ENCODE measurements at regions not wholly inside any gene's neighbourhood (a gene's known extent, or its start where the extent isn't known, plus 50 kb on each side); places are given as distances from the start of the nearest gene placed in this dataset.

DNA sequence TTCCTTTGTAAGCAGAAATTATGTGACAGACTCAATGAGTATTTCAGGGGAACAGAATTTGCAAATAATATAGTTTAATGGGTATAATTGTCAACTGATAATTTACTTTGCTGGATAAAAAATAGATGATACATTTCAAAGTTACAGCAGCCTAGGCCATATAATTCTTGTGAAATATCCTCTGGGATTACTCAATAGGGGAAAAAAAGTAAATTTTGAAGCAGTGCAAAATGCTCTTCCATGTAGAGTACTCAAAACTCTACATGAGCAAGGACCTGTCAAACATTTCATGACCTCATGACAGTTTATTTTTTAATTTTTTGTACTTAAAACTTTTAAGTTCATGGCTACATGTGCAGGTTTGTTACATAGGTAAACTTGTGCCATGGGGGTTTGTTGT, 163.3 kb downstream of the DACT1 start:
- TF ChIP-seq, protein P1, sequence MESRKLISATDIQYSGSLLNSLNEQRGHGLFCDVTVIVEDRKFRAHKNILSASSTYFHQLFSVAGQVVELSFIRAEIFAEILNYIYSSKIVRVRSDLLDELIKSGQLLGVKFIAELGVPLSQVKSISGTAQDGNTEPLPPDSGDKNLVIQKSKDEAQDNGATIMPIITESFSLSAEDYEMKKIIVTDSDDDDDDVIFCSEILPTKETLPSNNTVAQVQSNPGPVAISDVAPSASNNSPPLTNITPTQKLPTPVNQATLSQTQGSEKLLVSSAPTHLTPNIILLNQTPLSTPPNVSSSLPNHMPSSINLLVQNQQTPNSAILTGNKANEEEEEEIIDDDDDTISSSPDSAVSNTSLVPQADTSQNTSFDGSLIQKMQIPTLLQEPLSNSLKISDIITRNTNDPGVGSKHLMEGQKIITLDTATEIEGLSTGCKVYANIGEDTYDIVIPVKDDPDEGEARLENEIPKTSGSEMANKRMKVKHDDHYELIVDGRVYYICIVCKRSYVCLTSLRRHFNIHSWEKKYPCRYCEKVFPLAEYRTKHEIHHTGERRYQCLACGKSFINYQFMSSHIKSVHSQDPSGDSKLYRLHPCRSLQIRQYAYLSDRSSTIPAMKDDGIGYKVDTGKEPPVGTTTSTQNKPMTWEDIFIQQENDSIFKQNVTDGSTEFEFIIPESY (IDR thresholded peaks at IDR 0.05; ENCODE audit: extremely low read depth, insufficient replicate concordance, low read length): no peak
- TF ChIP-seq SRF (IDR thresholded peaks at IDR 0.05; ENCODE audit: low read depth) (no peak), CEBPB (IDR thresholded peaks at IDR 0.05; ENCODE audit: low read depth) (no peak), ZNF274 (IDR thresholded peaks at IDR 0.05; ENCODE audit: low read depth, low read length) (no peak), ELF1 (IDR thresholded peaks at IDR 0.05; ENCODE audit: borderline replicate concordance, low read depth) (no peak), EGR1 (IDR thresholded peaks at IDR 0.05; ENCODE audit: low read depth) (no peak), EZH2phosphoT487 (IDR thresholded peaks at IDR 0.05; ENCODE audit: borderline replicate concordance) (no peak)
- TF ChIP-seq, protein P2, sequence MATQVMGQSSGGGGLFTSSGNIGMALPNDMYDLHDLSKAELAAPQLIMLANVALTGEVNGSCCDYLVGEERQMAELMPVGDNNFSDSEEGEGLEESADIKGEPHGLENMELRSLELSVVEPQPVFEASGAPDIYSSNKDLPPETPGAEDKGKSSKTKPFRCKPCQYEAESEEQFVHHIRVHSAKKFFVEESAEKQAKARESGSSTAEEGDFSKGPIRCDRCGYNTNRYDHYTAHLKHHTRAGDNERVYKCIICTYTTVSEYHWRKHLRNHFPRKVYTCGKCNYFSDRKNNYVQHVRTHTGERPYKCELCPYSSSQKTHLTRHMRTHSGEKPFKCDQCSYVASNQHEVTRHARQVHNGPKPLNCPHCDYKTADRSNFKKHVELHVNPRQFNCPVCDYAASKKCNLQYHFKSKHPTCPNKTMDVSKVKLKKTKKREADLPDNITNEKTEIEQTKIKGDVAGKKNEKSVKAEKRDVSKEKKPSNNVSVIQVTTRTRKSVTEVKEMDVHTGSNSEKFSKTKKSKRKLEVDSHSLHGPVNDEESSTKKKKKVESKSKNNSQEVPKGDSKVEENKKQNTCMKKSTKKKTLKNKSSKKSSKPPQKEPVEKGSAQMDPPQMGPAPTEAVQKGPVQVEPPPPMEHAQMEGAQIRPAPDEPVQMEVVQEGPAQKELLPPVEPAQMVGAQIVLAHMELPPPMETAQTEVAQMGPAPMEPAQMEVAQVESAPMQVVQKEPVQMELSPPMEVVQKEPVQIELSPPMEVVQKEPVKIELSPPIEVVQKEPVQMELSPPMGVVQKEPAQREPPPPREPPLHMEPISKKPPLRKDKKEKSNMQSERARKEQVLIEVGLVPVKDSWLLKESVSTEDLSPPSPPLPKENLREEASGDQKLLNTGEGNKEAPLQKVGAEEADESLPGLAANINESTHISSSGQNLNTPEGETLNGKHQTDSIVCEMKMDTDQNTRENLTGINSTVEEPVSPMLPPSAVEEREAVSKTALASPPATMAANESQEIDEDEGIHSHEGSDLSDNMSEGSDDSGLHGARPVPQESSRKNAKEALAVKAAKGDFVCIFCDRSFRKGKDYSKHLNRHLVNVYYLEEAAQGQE (IDR thresholded peaks at IDR 0.05; ENCODE audit: low read depth): no peak
- TF ChIP-seq, protein P3, sequence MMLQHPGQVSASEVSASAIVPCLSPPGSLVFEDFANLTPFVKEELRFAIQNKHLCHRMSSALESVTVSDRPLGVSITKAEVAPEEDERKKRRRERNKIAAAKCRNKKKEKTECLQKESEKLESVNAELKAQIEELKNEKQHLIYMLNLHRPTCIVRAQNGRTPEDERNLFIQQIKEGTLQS (IDR thresholded peaks at IDR 0.05): no peak
- H3K4me1 ChIP-seq (ENCODE audit: control insufficient read depth in 1 of 2, insufficient read depth in 2 of 2, low read length in 2 of 2): no peaks in the 10 kb centered on the region
- no peaks in the 10 kb centered on the region for H4K20me1 ChIP-seq (ENCODE audit: insufficient read depth)
- RAD21 ChIA-PET (ENCODE audit: low non-redundant PET in 1 of 2, low total read pairs in 2 of 2, uncharacterized antibody in 2 of 2, unreplicated experiment in 2 of 2): no interaction called here
- no peak overlapping the region for H3K9ac ChIP-seq (ENCODE audit: low read length)
- H3K79me2 ChIP-seq (ENCODE audit: insufficient read depth, low read length): no peaks in the 10 kb centered on the region
- CTCF ChIA-PET: no interaction called here
- H3K27ac ChIP-seq (ENCODE audit: low read depth, low read length): no peak overlapping the region
- no peaks in the 10 kb centered on the region for H3K9me2 ChIP-seq (ENCODE audit: insufficient read depth)
- H3K36me3 ChIP-seq (ENCODE audit: control insufficient read depth in 1 of 2, insufficient read depth in 2 of 2, low read length in 2 of 2): no peaks in the 10 kb centered on the region
- H3K4me3 ChIP-seq (replicated peaks in 1 of 2; ENCODE audit: low read depth in 1 of 2, low read length in 2 of 2): no peak overlapping the region
- no peaks in the 10 kb centered on the region for H3K27me3 ChIP-seq (ENCODE audit: insufficient read depth, low read length)
- POLR2A ChIA-PET: no interaction called here
- no peak overlapping the region for H3K4me2 ChIP-seq (ENCODE audit: low read length)
- no peaks in the 10 kb centered on the region for H3K9me3 ChIP-seq (ENCODE audit: control insufficient read depth in 1 of 2, insufficient read depth in 1 of 2, low read depth in 1 of 2, low read length in 2 of 2)
- DNase-seq (ENCODE audit: low read depth, low spot score) (no peak), ATAC-seq (no peak)
- intact Hi-C loops (cut with micrococcal nuclease): no loop called here
- BruUV-seq (replicated peaks): no TSS peak
- no peak overlapping the region for H2AFZ ChIP-seq (ENCODE audit: low read depth, low read length, poor library complexity, severe bottlenecking)
